Caco-2 (cell line): ENCODE measurements at regions not wholly inside any gene's neighbourhood (a gene's known extent, or its start where the extent isn't known, plus 50 kb on each side); places are given as distances from the start of the nearest gene placed in this dataset.

Source experiments
- BruUV-seq: library from RNA; stranded (reverse); fragments of 400-500 nt; replicated peaks from 2 replicates; lab custom pipeline; 2021; lab: Mats Ljungman, UMichigan
- CTCF ChIA-PET: fragments of 300-600 bp; sonication (Branson Sonifier 250); formaldehyde crosslinking; loops from one replicate; lab custom pipeline; 2022; ENCODE audit warnings: antibody characterized with exemption; lab: Charles Lee
- POLR2A ChIA-PET: fragments of 300-600 bp; sonication (Branson Sonifier 250); formaldehyde crosslinking; loops from one replicate; lab custom pipeline; 2022; ENCODE audit warnings: antibody characterized with exemption; lab: Charles Lee
- DNase-seq, 2 experiments: peaks; one replicate each; pipeline versions ENCODE4 v3.0.0 to v3.0.0-alpha.2; 2020 to 2022
- H3K27me3 ChIP-seq: replicated peaks from 2 replicates; pipeline ENCODE4 v1.6.0; 2011; ENCODE audit warnings: low read length; ENCODE audit not compliant: control insufficient read depth, insufficient read depth
- H3K36me3 ChIP-seq: 2 replicates; pipeline ENCODE4 v1.5.1; 2011; ENCODE audit warnings: low read length; ENCODE audit not compliant: control insufficient read depth, insufficient read depth
- H3K4me1 ChIP-seq: fragments of 250-450 bp; sonication (Bioruptor Pico); 2 replicates; pipeline ENCODE4 v1.5.1; 2020; ENCODE audit warnings: mild to moderate bottlenecking
- H3K4me3 ChIP-seq: 2 replicates; pipeline ENCODE4 v1.5.1; 2011; ENCODE audit warnings: low read depth, mild to moderate bottlenecking, control low read depth, low read length
- H3K9me3 ChIP-seq: fragments of 250-450 bp; sonication (Bioruptor Pico); 2 replicates; pipeline ENCODE4 v1.5.1; 2020; ENCODE audit warnings: mild to moderate bottlenecking, moderate library complexity
- H3K27ac Mint-ChIP-seq: one replicate; pipeline ENCODE4 v1.8.0; 2022; ENCODE audit warnings: mixed read lengths; ENCODE audit not compliant: unreplicated experiment
- H3K27me3 Mint-ChIP-seq: one replicate; pipeline ENCODE4 v1.8.0; 2022; ENCODE audit warnings: mixed read lengths; ENCODE audit not compliant: insufficient read depth, unreplicated experiment
- H3K36me3 Mint-ChIP-seq: one replicate; pipeline ENCODE4 v1.8.0; 2022; ENCODE audit warnings: mild to moderate bottlenecking, mixed read lengths; ENCODE audit not compliant: insufficient read depth, unreplicated experiment
- H3K4me1 Mint-ChIP-seq: one replicate; pipeline ENCODE4 v1.8.0; 2022; ENCODE audit warnings: low read depth, mixed read lengths; ENCODE audit not compliant: unreplicated experiment
- H3K4me3 Mint-ChIP-seq: one replicate; pipeline ENCODE4 v1.8.0; 2022; ENCODE audit warnings: mild to moderate bottlenecking, moderate library complexity, mixed read lengths; ENCODE audit not compliant: unreplicated experiment
- H3K9me3 Mint-ChIP-seq: one replicate; pipeline ENCODE4 v1.8.0; 2022; ENCODE audit warnings: mixed read lengths; ENCODE audit not compliant: unreplicated experiment
- intact Hi-C: fragments of 100-400 bp; cut with micrococcal nuclease; formaldehyde crosslinking; loops from one replicate; pipeline ENCODE4 v1.10.0; 2022; ENCODE audit not compliant: unreplicated experiment
- TF ChIP-seq, protein P1 (sequence below), 2 experiments: fragments of 200-600 bp in 1 of 2; IDR thresholded peaks; 1 replicate in 1 of 2; 2 replicates in 1 of 2; pipeline versions ENCODE4 v1.5.1 to v1.8.0; 2011 to 2022; ENCODE audit warnings: antibody characterized with exemption in 1 of 2, control low read depth in 1 of 2, inconsistent platforms in 1 of 2, low read depth in 1 of 2, low read length in 1 of 2, mild to moderate bottlenecking in 1 of 2, moderate library complexity in 1 of 2; ENCODE audit not compliant: insufficient read depth in 1 of 2, severe bottlenecking in 1 of 2, unreplicated experiment in 1 of 2

DNA sequence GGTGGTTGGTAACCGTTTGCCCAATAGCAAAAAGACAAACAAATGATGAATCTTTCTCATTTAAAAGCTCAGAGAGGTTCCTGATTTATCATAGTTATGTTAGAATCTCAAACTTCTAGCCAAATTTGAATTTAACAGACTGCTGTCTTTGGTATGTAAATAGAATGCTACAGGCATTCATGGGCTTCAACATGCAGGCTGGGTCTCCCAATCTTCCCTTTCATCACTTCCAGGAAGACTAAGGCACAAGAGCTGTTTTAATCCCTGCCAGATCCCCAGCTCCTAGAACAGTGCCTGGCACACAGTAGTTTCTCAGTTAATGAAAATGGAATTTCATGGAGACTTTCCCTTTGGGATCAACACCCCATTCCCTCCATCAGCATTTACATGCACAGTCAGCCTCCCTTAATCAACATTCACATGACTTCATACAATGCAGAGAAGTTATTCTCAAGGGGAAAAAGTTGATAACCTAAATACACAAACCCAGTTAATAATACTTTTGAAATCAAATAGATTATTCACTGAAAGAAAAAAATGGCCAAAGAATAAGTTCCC lies 107.6 kb upstream of the C1QTNF7 start:
- POLR2A ChIA-PET: no interaction called here

DNA sequence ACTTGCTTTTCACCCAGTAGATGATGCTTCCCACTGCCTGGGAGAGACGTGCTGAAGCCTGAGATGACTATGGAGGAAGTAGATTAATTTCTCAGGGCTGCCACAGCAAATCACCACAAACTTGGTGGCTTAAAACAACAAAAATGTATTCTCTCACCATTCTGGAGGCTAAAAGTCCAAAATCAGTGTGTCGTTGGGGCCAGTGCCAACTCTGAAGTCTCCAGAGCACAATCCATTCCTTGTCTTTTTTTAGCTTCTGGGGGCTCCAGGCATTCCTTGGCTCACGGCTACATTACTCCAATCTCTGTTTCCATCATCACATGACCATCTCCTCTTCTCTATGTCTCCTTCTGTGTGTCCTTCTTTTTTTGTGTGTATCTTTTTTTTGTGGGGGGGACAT lies 105.8 kb upstream of the C1QTNF7 start:
- CTCF ChIA-PET: no interaction called here

More for the DNA sequence above, 107.6 kb upstream of the C1QTNF7 start:
- no peaks in the 10 kb centered on the region for H3K4me1 Mint-ChIP-seq
- no peak overlapping the region for H3K4me3 ChIP-seq
- no peaks in the 10 kb centered on the region for H3K4me1 ChIP-seq
- CTCF ChIA-PET: no interaction called here
- no peaks in the 10 kb centered on the region for H3K9me3 ChIP-seq
- H3K9me3 Mint-ChIP-seq: no peaks in the 10 kb centered on the region
- H3K36me3 ChIP-seq: no peaks in the 10 kb centered on the region
- H3K4me3 Mint-ChIP-seq: no peak overlapping the region
- TF ChIP-seq, protein P1, sequence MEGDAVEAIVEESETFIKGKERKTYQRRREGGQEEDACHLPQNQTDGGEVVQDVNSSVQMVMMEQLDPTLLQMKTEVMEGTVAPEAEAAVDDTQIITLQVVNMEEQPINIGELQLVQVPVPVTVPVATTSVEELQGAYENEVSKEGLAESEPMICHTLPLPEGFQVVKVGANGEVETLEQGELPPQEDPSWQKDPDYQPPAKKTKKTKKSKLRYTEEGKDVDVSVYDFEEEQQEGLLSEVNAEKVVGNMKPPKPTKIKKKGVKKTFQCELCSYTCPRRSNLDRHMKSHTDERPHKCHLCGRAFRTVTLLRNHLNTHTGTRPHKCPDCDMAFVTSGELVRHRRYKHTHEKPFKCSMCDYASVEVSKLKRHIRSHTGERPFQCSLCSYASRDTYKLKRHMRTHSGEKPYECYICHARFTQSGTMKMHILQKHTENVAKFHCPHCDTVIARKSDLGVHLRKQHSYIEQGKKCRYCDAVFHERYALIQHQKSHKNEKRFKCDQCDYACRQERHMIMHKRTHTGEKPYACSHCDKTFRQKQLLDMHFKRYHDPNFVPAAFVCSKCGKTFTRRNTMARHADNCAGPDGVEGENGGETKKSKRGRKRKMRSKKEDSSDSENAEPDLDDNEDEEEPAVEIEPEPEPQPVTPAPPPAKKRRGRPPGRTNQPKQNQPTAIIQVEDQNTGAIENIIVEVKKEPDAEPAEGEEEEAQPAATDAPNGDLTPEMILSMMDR (IDR thresholded peaks at IDR 0.05; ENCODE audit: insufficient read depth in 1 of 2, low read depth in 1 of 2, low read length in 1 of 2, severe bottlenecking in 1 of 2, unreplicated experiment in 1 of 2): no peak
- no TSS peak for BruUV-seq
- peaks cover 10% of the 10 kb centered on the region for H3K27me3 Mint-ChIP-seq
- no peaks in the 10 kb centered on the region for H3K27me3 ChIP-seq
- intact Hi-C loops: no loop called here
- no peaks in the 10 kb centered on the region for H3K36me3 Mint-ChIP-seq
- H3K27ac Mint-ChIP-seq: no peak overlapping the region
- no peak for DNase-seq

DNA sequence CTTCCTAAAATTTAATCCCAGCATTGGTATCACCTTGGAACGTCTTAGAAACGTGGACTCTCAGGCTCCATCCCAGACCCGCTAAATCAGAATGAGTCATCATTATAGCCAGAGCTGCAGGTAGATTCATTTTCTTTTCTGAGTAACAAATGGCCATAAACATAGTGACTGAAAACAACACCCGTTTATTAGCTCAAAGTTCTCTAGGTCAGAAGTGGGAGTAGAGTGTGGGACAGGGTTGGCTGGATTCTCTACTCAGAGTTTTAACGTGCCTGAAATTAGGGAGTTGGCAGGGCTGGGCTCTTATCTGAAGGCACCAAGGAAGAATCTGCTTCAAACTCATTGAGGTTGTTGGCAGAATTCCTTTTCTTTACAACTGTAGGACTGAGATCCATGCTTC lies 101.8 kb upstream of the C1QTNF7 start:
- H3K36me3 Mint-ChIP-seq: no peaks in the 10 kb centered on the region
- no peaks in the 10 kb centered on the region for H3K9me3 ChIP-seq
- no peaks in the 10 kb centered on the region for H3K4me1 Mint-ChIP-seq
- DNase-seq: no peak
- no peak overlapping the region for H3K4me3 ChIP-seq
- no peaks in the 10 kb centered on the region for H3K27me3 ChIP-seq
- ChIA-PET CTCF (no interaction called here), POLR2A (no interaction called here)
- H3K36me3 ChIP-seq: no peaks in the 10 kb centered on the region
- TF ChIP-seq, protein P1 (IDR thresholded peaks at IDR 0.05; ENCODE audit: insufficient read depth in 1 of 2, low read depth in 1 of 2, low read length in 1 of 2, severe bottlenecking in 1 of 2, unreplicated experiment in 1 of 2): no peak
- H3K27ac Mint-ChIP-seq: no peak overlapping the region
- H3K9me3 Mint-ChIP-seq: no peaks in the 10 kb centered on the region
- intact Hi-C loops: no loop called here
- no peaks in the 10 kb centered on the region for H3K4me1 ChIP-seq
- H3K4me3 Mint-ChIP-seq: no peak overlapping the region
- no TSS peak for BruUV-seq
- H3K27me3 Mint-ChIP-seq: peaks cover 14% of the 10 kb centered on the region

More for the DNA sequence above, 105.8 kb upstream of the C1QTNF7 start:
- Histone ChIP-seq H3K36me3 (no peaks in the 10 kb centered on the region), H3K4me1 (no peaks in the 10 kb centered on the region), H3K9me3 (no peaks in the 10 kb centered on the region), H3K4me3 (no peak overlapping the region), H3K27me3 (no peaks in the 10 kb centered on the region)
- no peaks in the 10 kb centered on the region for H3K4me1 Mint-ChIP-seq
- H3K9me3 Mint-ChIP-seq: no peaks in the 10 kb centered on the region
- intact Hi-C loops: no loop called here
- no TSS peak for BruUV-seq
- TF ChIP-seq, protein P1 (IDR thresholded peaks at IDR 0.05; ENCODE audit: insufficient read depth in 1 of 2, low read depth in 1 of 2, low read length in 1 of 2, severe bottlenecking in 1 of 2, unreplicated experiment in 1 of 2): no peak
- H3K4me3 Mint-ChIP-seq: no peak overlapping the region
- no peak overlapping the region for H3K27ac Mint-ChIP-seq
- no peaks in the 10 kb centered on the region for H3K36me3 Mint-ChIP-seq
- DNase-seq: no peak
- POLR2A ChIA-PET: no interaction called here
- peaks cover 7% of the 10 kb centered on the region for H3K27me3 Mint-ChIP-seq
